DND-41 (cell line): ENCODE measurements at regions not wholly inside any gene's neighbourhood (a gene's known extent, or its start where the extent isn't known, plus 50 kb on each side); places are given as distances from the start of the nearest gene placed in this dataset.

Experiments
- CTCF ChIP-seq: IDR thresholded peaks from 2 replicates; pipeline ENCODE4 v1.5.1; 2012; ENCODE audit warnings: borderline replicate concordance, low read length, moderate library complexity, mild to moderate bottlenecking; ENCODE audit not compliant: poor library complexity, severe bottlenecking; ENCODE audit errors: extremely low read depth
- EZH2 ChIP-seq: IDR thresholded peaks from 3 replicates; pipeline ENCODE4 v1.6.1; 2012; ENCODE audit warnings: borderline replicate concordance, low read depth, mild to moderate bottlenecking, moderate library complexity, low read length, inconsistent platforms; ENCODE audit not compliant: severe bottlenecking

- TF ChIP-seq CTCF (no peak), EZH2 (no peak)
Observed at GRCh38 chr9:34825775-34826174, 115.8 kb upstream of the CCL21 start.
